K562 (cell line): ENCODE measurements at regions not wholly inside any gene's neighbourhood (a gene's known extent, or its start where the extent isn't known, plus 50 kb on each side); places are given as distances from the start of the nearest gene placed in this dataset.

Source experiments
- AFF4 ChIP-seq: sonication (generic); formaldehyde crosslinking; IDR thresholded peaks from 2 replicates; pipeline ENCODE4 v1.8.0; 2023; ENCODE audit warnings: mild to moderate bottlenecking, missing genetic modification reagents
- CTCF ChIP-seq, 3 experiments: IDR thresholded peaks in 2 of 3; conservative IDR thresholded peaks in 1 of 3; 2 replicates each; pipeline ENCODE4 v1.5.1; 2011 to 2012; ENCODE audit warnings: low read length in 3 of 3, mild to moderate bottlenecking in 3 of 3, control low read depth in 2 of 3, improper control_type of control experiment in 1 of 3, inconsistent platforms in 1 of 3, low read depth in 1 of 3, mixed read lengths in 1 of 3, moderate library complexity in 1 of 3; ENCODE audit not compliant: insufficient read depth in 2 of 3
- EP300 ChIP-seq: IDR thresholded peaks from 2 replicates; pipeline ENCODE4 v1.6.1; 2012; ENCODE audit warnings: low read length, improper control_type of control experiment
- FOSL1 ChIP-seq: fragments of 200-800 bp; sonication (Bioruptor generic); conservative IDR thresholded peaks from 2 replicates; pipeline ENCODE4 v1.6.1; 2016; ENCODE audit warnings: missing genetic modification characterization, missing compliant biosample characterization
- FOXO4 ChIP-seq: fragments of 450-650 bp; formaldehyde crosslinking; IDR thresholded peaks from 2 replicates; pipeline ENCODE4 v1.4.0; 2020; ENCODE audit warnings: mild to moderate bottlenecking, moderate library complexity
- GABPA ChIP-seq: fragments of 200-800 bp; sonication (Bioruptor generic); conservative IDR thresholded peaks from 2 replicates; pipeline ENCODE4 v1.6.1; 2016; ENCODE audit warnings: low read depth, missing genetic modification characterization, missing compliant biosample characterization
- MEF2D ChIP-seq: conservative IDR thresholded peaks from 2 replicates; pipeline ENCODE4 v1.6.1; 2016; ENCODE audit warnings: low read depth, missing genetic modification characterization, missing compliant biosample characterization
- NKRF ChIP-seq: fragments of 450-650 bp; IDR thresholded peaks from 2 replicates; pipeline ENCODE4 v1.6.1; 2016; ENCODE audit warnings: borderline replicate concordance
- PHF8 ChIP-seq: fragments of 200-600 bp; sonication (generic); IDR thresholded peaks from 2 replicates; pipeline ENCODE4 v1.6.1; 2012; ENCODE audit warnings: mixed run types, mild to moderate bottlenecking, inconsistent platforms, low read length, moderate library complexity, borderline replicate concordance
- RUNX1 ChIP-seq: sonication (generic); IDR thresholded peaks from 2 replicates; pipeline ENCODE4 v1.6.1; 2016; ENCODE audit warnings: antibody characterized with exemption, low read depth
- ZBTB43 ChIP-seq: sonication (generic); formaldehyde crosslinking; IDR thresholded peaks from 2 replicates; pipeline ENCODE4 v1.8.0; 2023; ENCODE audit warnings: mild to moderate bottlenecking, missing genetic modification reagents
- ZNF253 ChIP-seq: fragments of 250-450 bp; sonication (Bioruptor Pico); conservative IDR thresholded peaks from 2 replicates; pipeline ENCODE4 v1.6.1; 2021; ENCODE audit warnings: mild to moderate bottlenecking
- ZZZ3 ChIP-seq: fragments of 450-650 bp; IDR thresholded peaks from 2 replicates; pipeline ENCODE4 v1.6.1; 2016; ENCODE audit warnings: antibody characterized with exemption, mild to moderate bottlenecking, moderate library complexity

GRCh38 chr2:103977668-103978067 lies 876.2 kb upstream of the POU3F3 start:
- TF ChIP-seq ZNF253: no peak
- no peak for TF ChIP-seq AFF4 (CRISPR knock-in tag)
- TF ChIP-seq ZZZ3: no peak
- TF ChIP-seq CTCF (IDR thresholded peaks at IDR 0.05 in 2 of 3, conservative IDR thresholded peaks at IDR 0.05 in 1 of 3; ENCODE audit: insufficient read depth in 2 of 3, low read depth in 1 of 3, low read length in 3 of 3): no peak
- TF ChIP-seq FOSL1 (tag): no peak
- no peak for TF ChIP-seq FOXO4 (CRISPR knock-in tag)
- no peak for TF ChIP-seq MEF2D (tag)
- TF ChIP-seq RUNX1: no peak
- TF ChIP-seq EP300: no peak
- no peak for TF ChIP-seq NKRF
- TF ChIP-seq PHF8: no peak
- TF ChIP-seq ZBTB43 (CRISPR knock-in tag): no peak
- TF ChIP-seq GABPA (tag): no peak
